Bone marrow (tissue), 2 donors: ENCODE measurements at regions not wholly inside any gene's neighbourhood (a gene's known extent, or its start where the extent isn't known, plus 50 kb on each side); places are given as distances from the start of the nearest gene placed in this dataset.

ENCODE experiments used
- DNase-seq, 2 donors: peaks; one replicate each; lab custom pipeline; 2025; lab: John Stamatoyannopoulos, UW

DNA sequence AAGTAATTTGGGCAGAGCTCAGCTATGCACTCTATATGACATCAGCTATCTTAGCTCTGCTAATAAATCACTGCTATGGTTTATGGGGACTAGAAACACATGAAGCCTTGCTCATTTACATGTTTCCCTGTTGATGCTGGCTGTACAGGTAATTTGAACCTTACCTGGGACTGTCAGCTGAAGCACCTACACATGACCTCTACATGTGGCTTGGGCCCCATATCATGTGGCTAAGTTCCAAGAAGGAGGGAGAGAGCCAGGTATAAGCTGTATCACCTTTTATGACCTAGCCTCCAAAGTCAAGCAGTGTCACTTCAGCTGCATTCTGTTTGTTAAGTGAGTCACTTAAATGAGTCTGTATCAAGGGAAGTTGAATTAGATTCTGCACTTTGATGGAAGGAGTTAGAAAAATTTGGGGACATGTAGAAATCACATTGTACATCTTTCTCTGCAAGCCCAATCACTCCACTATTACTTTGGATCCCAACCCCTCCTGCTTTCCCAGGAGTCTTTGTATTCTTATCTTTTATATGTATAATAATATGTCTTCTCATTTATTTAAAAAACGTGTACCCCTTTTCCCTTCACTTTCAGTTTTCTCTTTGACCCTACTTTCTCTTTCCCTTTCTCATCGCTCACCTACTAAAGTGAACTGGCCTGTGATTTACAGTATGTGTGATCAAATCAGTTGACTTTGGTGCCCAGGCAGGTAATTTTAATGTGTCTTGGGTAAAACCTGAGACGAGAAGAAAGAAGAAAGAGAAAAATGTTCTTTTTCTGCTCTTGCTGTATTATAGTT, 53.4 kb upstream of the PRKACB start:
- DNase-seq: peak in 1 of 2 donors; percentile 49

DNA sequence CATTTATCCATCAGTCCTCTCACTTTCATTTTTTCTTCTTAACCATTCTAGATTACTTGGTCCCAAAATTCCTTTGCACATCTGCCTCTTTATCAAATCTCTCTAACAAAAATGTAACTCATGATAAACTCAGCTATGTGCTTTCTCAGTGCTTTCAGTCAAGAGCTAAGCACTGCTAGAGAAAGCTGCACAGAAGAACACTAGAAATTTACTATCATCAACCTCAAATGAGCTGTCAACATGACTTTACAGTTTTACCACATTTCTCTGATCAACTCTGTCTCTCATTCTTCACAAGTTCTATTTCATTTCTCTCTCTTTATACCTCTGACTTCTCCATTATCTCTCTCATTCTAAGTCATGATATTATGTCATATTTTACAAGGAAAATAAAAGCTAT, 54.2 kb upstream of the PRKACB start:
- no peak for DNase-seq

DNA sequence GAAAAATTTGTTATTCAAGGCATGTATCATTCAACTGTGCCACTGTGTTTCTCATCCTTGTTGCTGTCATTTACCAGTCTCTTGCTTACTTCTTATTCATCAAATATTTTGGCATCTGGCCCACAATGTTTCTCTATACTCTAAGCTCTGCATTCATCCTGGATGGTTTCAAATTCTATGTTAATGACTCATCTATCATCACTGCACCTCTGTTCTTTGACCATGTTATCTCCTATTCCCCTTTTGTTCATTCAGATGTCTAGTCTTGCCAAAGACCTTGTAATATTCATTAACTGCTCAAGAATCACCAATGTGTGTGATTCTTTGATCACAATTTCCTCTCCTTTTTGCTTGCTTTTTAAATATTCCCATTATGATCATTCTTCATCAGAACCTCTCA, 54.6 kb upstream of the PRKACB start:
- no peak for DNase-seq

DNA sequence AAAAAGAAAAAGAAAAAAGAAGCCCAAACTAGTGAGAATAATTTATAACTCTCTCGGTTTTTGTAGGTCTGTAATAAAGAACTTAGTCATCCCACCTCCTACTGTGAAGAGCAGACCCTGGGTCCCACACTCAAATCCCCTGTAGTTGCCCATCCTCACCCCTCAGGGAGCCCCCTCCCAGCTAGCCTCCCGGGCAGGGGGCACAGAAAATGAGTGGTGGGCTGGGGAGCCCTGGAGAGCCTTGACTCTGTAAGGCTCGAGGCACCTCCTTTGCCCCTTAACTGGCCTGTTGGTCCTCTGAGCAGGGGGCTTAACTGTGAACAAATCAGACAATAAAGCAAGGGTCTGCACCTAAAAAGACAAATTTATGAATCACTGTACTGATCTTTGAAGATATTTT, 57.5 kb upstream of the PRKACB start:
- no peak for DNase-seq

DNA sequence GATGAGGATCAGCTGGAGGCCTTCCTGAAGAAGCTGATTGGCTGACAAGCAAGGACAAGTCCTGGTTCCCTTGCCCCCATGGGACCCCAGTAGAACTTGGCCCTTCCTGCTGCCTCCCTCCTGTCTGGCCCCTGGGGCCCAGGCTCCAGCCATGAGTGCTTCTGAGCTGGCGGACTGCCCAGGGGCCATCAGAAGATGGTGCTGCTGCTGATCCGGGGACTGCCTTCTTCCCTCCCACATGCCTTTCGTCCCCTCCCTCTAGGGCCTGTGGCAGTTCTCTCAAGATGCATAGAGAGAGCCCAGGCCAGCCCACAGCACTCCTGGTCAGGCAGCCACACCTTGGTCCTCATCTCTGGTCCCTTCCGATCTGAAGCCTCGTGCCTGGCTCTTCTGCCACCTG, 57.9 kb upstream of the PRKACB start:
- no peak for DNase-seq

DNA sequence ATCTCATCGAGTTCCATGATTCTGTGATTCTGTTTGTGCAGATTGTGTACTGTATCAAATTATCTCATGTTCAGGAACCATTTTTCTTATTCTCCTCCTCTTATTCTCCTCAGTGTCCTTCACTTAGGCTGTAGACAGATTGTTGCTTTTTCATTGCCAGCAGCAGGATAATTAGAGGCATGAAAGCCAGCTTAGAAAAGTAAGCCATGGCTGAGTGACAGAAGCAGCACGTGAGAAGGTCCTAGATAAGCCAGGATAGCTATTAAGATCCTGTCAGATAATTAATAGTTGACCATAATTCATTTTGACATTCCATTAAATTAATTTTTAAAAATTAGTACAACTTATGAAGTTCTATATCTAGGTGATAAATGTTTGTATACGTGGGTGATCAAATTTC, 60.8 kb upstream of the PRKACB start:
- DNase-seq: no peak

DNA sequence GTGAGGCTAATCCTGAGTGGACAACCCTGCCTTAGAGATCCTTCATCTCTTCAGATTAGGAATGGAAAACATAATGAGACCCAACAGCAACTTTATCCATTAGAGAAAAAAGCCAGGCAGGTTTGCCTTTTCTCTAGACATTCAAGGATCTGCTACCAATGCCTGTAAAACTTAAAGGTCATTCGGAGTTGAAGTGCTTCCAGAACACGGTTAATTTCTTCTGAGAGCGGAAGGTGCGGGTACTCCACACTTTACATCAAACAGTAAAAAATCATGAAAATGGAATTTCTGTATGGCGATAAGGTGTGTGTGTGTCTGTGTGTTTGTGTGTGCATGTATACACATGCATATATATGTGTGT, 65.2 kb upstream of the PRKACB start:
- DNase-seq: no peak

DNA sequence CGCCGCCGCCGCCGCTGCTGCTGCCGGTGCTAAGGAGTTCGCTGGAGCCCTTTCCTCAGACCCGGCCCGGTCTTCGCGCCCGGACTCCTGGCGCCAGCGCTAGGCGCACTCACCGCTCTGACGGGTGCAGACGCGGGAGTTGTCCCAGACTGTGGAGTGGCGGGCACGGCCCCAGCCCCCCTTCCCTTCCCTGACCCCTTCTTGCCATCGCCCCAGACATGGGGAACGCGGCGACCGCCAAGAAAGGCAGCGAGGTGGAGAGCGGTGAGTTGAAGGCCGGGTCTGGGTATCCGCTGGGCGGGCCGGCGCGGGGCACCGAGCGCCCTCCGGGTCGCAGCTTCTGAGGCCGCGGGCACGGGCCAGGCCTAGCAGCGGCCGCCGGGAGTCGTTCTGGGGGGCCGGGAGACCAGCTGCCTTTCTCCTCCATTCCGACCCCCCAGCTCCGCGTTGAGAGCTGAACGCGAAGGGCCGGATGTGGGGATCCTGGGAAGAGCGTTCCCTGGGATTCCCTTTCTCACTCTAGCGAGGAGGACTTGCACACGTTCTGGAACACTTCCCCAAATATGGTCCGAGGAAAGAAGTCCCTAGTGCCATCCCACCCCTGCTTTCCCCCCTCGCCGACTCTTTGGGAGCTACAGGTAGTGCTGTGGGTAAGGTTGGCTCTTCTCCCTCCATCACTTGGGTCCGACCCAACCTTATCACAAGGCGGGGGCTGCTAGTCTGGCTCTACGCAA, 65.8 kb upstream of the PRKACB start:
- DNase-seq: no peak

DNA sequence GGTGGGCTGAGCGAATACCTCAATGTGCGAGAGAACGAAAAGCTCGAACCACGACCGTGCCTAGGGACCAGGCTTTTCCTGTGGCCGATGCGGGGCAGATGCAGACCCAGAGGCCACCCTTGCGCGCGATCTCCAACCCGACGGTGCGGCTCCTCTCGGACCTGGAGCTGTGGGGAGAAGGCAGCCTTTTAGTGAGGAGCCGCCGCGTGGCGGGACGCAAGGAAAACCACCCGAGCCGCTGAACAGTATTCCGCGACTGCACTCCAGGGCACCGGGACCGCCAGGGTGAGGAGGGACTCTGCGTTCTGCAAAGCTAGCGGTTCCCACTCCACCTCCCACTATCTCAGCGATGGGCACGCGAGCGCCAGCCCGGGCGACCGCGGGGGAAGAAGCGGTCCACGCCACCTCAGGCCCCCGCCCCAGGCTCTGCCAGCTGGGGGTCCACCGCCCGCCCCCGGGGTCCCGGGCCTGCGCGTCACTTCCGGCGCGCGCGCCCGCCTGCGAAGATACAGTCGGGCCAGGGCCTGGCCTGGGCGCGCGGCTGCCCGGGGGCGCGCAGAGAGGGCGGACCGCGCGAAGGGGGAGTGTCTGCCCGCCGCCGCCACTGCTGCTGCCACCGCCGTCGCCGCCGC, 66.5 kb upstream of the PRKACB start:
- peak; percentile 42 to 52 for DNase-seq

DNA sequence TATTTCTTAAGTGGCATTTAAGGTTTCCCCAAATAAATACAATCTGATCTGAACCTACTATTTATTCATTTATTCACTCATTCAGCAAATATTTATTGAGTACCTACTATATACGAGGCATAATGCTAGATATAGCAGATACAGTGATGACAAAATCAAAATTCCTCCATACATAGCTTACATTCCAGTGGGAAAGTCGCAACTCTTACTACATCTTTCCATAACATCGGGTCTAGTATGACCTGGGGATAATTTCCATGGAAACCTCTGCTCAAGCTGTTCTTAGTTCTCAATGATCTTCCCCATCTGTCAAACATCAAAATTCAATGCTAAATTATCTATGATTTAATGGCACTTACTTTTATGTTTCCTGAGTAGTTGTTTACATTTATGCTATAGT, 70.8 kb upstream of the PRKACB start:
- no peak for DNase-seq

DNA sequence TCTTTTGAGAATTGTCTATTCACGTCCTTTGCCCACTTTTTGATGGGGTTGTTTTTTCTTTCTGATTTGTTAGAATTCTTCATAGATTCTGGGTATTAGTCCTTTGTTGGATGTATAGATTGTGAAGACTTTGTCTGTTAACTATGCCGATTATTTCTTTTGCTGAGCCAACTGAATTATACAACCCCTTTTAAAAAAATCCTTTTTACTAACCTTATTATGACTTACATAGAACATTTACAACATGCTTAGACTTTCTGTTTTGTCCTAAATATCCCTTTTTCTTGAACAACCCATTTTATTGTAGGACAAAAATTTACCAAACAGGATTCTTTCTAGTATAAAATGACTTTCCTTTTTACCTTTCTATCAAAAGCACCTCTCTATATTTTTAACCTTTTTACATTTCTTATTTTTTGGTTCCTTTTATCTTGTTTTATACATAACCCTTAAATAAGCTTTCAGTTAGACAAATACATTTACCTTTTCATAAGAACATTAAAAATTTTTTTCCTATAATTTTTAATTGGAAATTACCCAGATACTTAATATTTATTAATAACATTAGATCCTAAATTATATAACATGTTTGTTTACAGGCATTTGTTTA, 70.4 kb upstream of the TTLL7 start:
- DNase-seq: no peak

DNA sequence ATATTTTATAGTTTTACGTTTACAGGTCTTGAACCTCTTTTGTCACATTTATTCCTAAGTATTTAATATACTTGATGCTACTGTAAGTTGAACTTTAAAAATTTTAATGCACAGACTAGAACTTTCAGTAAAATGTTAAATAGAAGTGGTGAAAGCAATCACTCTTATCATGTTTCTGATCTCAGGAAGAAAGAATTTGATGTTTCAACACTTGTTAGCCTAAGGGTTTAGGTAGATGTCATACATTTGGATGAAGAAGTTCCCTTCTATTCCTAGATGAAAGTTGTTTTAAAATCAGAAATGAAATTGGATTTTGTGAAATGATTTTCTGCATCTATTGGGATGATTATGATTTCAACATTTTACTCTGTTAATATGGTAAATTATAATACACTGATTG, 63.6 kb upstream of the TTLL7 start:
- no peak for DNase-seq

DNA sequence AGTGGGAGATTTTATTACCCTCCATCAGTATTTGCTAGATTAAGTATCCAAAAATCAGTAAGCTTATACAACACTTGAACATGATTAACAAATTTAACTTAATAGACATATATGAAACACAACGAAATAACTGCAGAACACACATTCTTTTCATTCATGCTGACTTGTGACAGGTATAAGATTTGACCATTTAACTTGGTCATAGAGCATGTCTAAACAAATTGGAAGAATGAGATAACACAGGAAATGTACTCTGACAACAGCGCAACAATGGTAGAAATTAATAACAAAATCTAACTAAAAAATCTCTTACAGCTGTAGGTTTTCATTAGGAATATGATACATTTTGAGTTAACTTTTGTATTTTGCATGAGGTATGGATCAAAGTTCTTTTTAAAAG, 62.4 kb upstream of the TTLL7 start:
- DNase-seq: no peak

DNA sequence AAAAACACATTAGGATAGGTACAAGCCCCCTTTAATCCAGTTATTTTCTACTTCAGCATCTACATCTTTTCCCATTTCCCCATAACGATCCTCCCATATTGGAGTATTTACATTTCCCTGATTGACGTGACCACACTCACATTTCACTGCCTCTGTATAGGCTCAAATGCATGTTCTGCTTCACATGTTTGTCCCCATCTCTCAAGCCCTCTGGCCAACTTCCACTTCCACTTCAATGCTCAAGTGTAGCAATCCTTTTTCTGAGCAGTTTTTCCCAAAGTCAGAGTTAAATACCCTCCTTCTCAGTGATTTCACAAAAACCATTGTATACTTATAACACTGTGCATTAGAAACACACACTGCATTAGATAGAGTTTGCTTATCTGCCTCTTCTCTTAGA, 61.8 kb upstream of the TTLL7 start:
- DNase-seq: no peak

DNA sequence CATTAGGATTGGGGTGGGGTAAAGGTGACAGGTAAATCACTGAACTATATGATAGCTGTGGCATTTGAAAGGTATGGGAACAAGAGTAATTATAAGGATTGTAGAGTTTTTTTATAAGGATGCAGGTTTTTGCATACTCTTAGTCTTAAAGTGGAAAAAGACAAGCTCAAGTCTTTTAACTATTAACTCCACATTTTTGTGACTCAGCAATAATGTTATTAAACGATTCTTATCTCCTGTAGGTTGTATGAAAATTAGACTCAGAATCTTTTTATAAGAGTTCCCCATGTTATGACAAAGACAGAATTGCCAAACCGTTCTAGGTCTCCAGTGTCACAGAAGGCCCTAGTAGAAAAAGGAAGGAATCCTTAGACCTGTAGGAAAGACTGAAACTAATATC, 49.9 kb upstream of the TTLL7 start:
- no peak for DNase-seq
